ENCODE measurements at regions not wholly inside any gene's neighbourhood (a gene's known extent, or its start where the extent isn't known, plus 50 kb on each side); places are given as distances from the start of the nearest gene placed in this dataset.
"Not testable (repeated sequence)": the region's sequence is repeated elsewhere in the genome, so short reads cannot be mapped to it uniquely, and the experiment has no call there.

DNA sequence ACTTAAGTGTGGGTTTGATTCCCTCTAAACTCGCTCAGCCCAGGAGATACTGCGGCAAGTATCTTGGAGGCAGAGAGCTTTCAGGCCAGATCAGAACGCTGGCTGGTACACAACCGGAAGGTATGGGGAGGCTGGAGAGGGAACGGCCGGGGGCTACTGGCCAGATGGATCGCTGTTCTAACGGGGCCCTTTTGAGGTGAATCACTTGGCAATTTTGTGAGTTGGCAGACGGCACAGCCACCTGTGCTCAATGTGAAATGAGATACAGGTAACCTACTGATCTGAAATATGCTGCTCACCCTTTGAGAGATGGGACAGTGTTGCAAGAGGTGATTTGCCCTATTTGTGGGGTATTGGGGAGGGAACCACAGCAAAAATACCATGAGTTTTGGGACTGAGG, 622.9 kb upstream of the RBFOX1 start:
- DNase-seq, result no peak

DNA sequence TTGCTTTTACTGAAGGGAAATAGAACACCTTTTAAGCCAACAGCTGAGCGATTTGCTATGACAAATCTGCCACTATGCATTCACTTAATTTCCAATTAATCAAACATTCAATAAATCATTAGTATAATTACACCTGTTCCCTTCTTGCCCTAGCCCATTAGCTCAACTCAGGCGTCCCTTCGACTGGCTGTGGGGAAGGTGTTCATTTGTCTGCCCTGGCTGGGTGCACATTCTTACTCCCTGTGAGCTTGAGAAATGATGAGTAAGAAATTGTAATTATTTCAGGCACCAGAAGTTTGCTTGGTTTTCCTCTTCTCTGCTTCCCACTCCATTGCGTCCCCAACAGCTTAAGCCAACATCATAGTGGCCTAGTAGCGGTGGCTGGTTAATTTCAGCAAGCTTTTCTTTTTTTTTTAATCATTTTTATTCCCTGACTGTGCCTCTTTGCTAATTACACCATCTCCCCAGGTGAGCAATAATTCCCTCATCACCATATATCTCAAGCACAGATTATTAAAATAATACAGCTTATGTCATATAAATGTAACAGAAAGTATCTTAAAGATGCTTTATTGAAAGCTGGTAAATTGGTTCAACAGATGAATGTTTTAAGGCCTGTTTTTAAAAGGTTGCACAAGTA, 623.9 kb upstream of the RBFOX1 start:
- no peak for DNase-seq

DNA sequence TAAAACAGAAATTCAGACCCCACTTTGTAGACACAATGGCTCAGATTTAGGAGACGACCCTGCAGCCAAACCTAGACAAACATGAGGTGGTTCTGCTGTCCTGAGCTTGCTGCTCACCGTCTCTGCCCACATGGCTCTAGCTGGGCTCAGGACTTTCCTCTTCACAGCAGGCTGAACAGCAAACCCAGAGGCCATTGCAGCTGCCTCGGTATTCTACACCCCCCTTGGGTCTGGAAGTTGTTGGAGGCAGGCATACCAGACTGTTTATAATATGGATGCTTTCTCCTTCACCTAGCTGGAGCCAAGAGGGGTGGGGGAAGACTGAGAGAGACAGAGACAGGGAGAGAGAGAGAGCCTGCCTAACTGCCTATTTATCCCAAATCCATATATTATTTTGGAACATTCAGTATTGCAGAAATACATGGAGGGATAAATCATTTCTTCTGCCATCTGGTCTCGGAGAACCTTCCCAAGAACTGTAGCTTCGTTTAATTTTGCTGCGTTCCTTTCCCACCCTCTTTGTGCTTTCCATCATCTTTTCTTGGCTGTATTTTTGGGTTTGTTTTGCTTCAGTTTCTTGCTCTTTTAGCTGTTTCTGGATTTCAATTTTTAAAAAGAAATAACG, 628.2 kb upstream of the RBFOX1 start:
- DNase-seq, result no peak

DNA sequence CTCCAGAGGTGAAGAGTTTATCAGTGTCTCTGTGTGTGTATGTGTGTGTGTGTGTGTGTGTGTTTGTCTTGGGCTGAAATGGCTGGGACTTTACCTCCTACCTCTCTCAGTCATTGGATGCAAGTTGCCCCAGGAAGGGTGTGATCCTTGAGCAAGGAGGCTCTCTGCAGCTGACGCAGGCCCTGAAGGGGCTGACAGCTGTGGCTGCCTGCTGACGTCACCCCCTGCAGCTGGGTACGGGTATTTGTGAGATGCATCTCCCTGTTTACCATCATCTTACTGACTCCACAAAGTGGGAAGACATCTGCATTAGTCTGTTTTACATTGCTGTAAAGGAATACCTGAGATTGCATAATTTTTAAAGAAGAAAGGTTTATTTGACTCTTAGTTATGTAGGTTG, 631.5 kb upstream of the RBFOX1 start:
- no peak for DNase-seq

DNA sequence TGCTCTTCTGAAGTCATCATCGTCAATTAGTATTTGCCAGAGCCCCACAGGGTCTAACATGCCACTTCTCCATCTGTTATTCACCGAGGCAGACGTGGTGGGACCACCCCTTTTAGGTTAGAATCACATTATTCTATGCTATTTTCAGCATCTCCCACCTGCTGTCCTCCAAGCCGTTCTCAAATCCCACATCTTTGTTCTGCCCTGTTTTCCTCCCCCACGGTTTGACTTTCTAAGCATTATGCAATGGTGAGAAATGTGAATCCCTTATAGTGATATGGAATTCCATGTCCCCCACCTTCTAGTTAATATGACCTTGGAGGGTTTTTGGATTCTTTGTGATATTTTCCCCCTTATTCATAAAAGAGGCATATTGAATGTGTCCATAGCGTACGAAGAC, 634.1 kb upstream of the RBFOX1 start:
- no peak for DNase-seq

DNA sequence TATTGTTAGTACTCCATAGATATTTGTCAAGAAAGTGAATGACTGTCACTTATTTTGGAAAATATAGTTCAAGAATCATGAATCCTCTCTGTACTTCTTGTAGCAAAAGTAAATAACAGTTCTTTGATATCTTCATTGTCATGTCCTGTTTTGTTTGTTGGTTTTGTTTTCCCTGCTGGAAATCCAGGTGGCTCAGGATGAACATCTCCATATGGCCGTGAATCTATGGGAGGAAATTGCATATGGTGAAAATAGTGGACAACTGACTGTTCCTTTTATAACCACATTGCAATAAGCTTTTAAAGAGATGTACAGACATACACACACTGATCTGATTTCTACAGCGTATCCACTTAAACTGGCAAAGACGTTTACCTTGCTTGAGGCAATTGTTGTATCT, 637.0 kb upstream of the RBFOX1 start:
- no peak for DNase-seq

DNA sequence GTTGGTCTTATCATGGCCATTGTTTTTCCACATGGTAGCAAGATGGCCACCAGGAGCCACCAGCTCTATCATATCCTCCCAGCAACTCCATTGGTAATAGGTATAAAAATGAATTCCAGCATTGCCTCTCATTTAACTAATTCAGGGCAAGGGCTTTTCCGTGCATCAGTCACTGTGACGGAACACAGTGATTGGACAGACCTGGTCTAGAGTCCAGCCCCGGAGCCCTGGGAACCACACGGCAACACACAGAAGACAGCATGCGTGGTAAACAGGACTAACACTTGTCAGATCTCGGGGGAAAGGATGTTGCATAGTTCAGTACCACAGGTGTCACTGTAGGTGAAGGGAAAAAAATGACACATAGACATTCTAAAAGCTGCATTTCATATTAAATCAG, 638.0 kb upstream of the RBFOX1 start:
- DNase-seq, result no peak

DNA sequence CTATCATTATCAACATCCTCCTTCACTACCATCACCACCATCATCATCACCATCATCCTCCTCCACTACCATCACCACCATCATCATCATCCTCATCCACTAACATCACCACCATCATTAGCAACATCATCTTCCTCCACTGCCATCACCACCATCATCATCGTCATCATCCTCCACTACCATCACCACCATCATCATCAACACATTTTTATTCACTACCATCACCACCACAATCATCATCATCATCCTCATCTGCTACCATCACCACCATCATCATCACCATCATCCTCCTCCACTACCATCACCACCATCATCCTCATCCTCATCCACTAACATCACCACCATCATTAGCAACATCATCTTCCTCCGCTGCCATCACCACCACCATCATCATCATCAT, 639.2 kb upstream of the RBFOX1 start:
- DNase-seq, result not testable (repeated sequence)

DNA sequence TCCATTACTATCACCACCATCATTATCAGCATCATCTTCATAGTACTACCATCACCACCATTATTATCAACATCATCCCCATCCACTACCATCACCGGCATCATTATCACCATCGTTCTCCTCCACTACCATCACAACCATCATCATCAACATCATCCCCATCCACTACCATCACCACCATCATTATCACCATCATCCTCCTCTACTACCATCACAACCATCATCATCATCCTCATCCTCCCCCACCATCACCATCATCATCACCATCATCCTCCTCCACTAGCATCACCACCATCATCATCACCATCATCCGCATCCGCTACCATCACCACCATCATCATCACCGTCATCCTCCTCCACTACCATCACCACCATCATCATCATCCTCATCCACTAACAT, 639.8 kb upstream of the RBFOX1 start:
- DNase-seq, result no peak

DNA sequence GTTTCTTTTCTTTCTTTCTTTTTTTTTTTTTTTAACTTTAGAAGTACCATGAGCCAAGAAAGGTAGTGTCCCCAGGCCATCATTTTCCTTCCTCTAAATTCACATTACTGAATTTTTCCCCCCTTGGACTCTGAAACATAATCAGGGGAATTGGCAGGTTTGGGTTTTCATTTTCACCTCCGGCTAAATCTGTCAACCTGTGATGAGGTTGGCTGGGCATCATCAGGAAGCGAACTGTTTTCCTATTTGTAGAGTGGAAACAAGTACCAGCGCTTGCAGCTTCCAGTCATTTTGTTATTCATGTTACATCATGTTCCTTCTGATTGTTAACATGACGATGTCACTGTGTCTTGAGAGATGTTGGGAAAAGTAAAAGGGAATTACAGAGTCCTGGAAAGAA, 641.9 kb upstream of the RBFOX1 start:
- no peak for DNase-seq

DNA sequence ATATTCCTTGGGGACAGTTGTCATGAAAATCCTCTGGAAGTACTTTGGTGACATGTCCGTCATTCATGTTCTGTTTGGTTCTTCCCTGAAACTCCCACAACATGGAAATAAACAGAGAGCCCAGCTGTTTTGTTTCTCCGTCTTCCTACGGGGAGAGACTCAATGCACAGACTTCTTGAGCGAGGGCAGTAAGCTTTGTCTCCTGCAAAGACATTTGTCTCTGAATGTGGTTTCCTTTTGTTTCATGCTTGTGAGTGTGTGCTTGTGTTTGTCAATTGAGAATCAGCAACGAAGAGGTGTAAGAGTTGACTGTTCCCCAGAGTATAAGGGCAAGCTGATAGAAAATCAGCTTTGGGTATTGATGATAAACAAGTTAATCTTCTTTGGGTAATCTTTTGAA, 643.0 kb upstream of the RBFOX1 start:
- DNase-seq, result no peak

DNA sequence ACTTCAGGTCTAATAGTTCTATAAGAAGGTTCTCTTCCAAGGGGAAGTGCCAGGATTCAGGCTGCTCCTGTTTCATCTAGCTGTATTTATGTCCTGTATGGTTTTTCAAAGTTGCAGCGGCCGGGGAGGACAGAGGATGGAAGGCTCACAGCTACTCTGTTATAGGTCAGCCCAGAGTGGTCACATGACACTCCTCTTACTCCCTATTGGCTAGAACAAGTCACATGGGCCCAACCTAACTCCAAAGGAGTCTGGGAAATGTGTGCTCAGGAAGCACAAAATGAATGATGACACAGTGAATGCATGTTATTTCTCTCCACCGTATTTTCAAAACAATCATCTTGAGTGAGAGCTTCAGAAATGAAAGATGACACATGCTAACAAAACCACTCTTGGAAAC, 645.1 kb upstream of the RBFOX1 start:
- DNase-seq, result no peak

DNA sequence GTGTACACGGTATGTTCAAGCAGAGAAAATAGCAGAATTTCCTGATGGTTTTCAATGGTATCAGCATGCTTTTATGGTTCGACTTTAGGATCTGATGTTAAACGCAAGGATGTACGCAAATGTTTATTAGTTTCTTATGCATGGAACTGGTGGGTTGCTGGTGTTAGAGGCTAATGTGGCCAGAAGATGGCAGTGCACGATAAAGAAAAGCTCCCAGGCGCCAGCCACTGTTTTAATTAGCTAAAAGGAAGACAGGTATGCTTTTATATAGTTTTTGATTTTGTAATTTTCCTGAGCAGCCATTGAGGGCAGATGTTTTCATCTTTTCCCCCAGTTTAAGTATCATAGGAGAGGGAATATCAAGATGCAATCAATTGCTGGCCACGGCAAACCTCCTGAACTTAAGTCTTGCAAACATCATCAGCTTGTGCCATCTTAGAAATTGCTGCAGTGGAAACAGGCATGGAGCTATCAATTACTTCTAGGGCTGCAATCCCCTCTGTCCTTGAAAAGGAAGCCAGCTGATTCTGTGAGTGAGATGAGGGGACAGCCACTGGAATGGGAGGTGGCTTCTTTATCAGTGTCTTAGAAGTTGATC, 648.5 kb upstream of the RBFOX1 start:
- peak; percentile 4 to 22 for DNase-seq

DNA sequence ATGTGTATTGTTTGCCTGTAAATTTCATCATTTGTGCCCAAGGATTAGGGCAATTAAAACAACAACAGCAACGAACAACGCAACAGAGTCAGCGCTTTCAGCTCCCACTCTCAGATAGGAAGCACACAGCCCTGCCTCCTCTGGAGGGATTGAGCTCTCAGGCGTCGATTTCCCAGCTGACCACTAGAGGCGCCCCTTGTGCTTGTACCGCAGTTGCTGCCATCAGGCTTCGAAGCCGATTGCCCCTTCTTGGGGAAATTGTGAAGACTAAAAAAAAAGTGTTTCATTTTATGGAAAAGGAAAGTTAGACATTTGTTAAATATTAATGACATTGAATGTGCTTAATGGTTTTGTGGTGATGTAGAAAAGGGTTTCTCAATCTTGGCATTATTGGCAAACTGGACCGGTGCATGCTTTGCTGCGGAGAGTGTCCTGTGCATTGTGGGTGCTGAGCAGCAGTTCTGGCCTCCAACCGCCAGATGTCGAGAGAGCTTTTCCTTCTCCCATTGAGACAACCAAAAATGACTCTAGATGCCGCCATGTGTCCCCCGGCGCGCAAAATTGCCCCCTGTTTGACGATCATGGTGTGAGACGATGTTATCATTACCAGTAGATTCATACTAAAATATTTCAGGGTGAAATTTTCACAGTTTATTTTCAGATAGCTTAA, 650.4 kb upstream of the RBFOX1 start:
- peak; percentile 30 to 55 for DNase-seq

DNA sequence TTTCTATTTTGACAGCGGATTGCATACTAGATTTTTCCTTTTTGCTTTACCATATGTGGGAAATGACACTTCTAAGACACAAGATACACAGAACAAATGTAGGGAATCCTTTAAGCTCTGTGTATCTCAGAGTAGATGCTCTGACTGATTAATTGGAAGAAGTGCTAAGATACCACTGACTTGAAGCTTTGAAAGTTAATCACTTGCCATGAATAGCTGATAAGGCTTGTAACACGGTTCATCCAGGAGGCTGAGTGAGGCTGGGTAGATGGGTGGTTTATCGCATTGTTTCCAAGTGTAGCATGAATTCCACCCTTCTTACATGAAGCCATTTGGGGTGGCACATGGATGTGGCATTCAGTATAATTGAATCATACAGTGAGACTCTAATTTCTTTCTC, 654.1 kb upstream of the RBFOX1 start:
- DNase-seq, result no peak

DNA sequence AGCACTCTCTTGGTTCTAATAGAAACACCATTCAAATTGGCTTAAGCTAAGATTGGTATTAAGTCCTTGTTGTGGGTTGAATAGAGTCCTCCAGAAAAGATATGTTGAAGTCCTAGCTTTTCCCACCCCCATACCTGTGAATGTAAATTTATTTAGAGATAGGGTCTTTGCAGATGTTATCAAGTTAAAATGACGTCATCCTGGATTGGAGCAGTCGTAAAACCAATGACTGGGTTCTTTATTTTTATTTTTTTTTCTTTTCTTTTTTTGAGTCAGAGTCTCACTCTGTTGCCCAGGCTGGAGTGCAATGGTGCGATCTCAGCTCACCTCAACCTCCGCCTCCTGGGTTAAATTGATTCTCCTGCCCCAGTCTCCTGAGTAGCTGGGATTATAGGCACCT, 658.6 kb upstream of the RBFOX1 start:
- no peak for DNase-seq

DNA sequence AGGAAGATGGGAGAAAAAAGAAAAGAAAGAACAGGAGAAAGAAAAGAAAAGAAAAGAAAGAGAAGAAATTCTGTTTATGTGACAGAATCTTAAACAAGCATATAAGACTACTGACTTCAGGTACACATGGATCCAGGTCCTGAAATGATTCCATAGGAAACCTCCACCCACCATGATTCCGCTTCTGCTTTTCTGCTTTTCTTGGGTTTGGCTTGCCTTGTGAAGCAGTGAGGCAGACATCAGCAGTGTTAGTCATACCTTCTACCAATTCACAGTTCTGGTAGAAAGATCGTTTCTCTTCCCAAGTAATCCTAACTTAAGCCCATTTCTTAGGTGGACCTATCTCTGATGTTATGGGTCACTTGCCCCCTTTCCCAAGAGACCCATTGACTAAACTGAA, 660.1 kb upstream of the RBFOX1 start:
- DNase-seq, result no peak

DNA sequence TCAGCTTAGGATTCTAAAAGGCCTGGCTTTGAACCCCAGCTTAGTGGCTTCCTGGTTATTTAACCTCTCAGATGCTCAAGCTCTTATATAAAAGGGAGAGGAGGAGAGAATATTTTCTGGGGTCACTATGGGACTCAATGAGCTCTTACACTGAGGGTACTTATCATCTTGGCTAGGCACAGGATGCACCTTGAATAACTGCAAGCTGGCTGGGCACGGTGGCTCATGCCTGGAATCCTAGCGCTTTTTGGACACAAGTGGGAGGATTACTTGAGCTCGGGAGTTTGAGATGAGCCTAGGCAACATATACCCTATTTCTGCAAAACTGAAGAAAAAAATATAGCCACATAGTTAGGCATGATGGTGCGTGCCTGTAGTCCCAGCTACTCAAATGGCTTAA, 665.3 kb upstream of the RBFOX1 start:
- DNase-seq, result no peak

DNA sequence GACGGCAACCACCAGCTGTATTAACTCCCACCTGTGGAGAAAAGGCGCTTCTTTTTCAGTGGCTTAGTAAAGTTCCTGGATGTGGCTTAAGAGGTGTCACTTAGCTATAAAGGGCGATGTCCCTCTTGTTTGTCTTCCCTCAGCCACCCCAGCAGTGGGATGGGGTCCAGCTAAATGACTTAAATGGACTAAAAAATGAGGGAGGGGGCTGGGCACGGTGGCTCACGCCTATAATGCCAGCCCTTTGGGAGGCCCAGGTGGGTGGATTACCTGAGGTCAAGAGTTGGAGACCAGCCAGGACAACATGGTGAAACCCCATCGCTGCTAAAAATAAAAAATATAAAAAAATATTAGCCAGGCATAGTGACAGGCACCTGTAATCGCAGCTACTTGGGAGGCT, 667.5 kb upstream of the RBFOX1 start:
- no peak for DNase-seq

DNA sequence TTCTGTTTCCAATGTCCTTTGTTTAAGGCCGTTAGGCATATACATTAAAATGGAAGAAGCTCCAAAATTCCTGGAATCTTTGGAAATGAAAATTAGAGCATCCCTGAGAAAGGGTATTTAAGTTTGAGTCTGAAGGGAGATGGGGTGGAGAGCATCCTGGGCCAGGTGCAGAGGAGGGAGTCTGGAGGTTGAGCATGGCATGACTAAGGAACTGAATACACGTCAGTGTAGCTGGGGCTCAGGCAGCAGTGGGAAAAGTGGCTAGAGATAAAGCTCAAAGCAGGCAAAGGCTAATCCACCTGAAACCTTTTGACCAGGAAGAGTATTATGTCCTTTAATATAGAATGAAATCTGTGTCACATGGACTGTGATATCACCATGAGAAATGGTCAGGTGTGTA, 669.0 kb upstream of the RBFOX1 start:
- no peak for DNase-seq

DNA sequence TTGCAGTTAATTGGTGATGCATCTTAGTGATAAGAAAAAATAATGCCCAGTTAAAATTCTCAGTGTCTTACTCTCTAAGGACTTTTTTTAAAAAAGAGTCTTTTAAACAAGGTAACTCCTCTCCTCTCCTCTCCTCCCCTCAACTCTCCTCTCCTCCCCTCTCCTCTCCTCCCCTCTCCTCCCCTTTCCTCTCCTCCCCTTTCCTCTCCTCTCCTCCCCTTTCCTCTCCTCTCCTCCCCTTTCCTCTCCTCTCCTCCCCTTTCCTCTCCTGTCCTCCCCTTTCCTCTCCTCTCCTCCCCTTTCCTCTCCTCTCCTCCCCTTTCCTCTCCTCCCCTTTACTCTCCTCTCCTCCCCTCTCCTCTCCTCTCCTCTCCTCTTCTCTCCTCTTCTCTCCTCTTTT, 675.9 kb upstream of the RBFOX1 start:
- DNase-seq, result no peak

DNA sequence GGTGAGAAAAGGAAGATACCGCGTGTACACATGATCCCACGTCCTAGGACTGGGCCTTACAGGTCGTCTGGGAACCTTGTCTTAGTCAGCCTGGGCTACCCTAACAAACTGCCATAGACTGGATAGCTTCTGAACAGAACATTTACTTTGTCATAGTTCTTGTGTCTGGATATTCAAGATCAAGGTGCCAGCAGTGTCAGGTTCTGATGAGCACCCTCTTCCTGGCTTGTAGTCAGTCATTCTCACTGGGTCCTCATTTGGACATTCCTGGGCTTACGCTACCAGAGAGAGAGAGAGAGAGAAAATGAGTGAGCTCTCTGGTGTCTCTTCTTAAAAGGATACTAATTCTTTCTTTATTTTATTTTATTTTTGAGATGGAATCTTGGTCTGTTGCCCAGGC, 685.8 kb upstream of the RBFOX1 start:
- DNase-seq, result no peak

DNA sequence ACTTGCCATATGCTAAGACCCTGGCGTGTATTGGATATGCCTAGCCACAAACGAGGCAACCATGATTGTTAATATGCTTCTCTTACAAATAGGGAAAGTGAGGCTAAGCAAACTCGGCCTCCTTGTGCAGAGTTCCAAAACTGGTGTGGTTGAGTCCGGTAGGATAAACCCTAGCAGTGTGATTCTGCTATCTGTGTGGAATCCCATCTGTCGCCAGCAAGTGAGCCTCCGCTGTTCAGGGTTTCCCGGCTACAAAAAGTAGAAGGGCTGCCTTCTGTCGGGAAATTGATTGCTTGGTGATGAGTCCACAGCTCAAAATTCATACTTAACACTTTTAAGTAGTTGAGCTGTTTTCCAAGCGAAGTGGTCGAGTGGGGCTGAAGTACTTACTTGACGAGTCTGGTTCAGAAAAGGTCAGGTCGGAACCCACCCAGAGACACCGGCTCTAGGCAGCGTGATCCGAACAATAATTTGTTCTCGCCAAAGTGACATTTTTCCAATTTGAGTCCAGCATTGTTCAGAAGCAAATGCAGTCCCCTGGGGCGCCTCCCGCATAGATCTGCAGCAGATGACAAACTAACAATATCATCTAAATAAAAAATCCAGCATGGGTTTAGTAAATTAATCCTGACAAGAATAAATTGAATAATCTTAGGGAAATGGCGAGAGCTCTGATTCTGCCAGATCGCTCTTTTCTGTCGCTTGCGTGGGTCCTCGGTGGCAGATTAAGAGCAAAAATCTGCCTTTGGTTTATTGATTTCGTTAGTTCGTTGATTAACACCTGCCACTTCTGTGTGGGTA, 686.7 kb upstream of the RBFOX1 start:
- DNase-seq, result no peak

DNA sequence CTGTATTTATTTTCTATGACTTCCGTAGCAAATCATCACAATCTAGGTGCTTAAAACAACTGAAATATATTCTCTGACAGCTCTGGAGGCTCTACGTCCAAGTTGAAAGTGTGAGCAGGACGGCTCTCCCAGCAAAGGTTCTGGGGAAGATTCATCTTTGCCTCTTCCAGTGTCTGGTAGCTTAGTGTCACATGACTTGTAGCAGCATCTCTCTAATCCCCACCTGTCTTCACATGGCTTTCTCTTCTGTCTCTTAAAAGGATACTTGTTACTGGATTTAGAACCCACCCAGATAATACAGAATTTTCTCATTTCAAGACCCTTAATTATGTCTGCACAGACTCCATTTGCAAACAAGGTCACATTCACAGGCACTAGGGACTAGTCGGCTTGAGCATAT, 687.7 kb upstream of the RBFOX1 start:
- no peak for DNase-seq

All from inflammatory macrophage treated with lipopolysaccharide for 1 hour (primary cell).